Osteocyte (in vitro differentiated cells): ENCODE measurements at regions not wholly inside any gene's neighbourhood (a gene's known extent, or its start where the extent isn't known, plus 50 kb on each side); places are given as distances from the start of the nearest gene placed in this dataset.

Experiments
- DNase-seq: peaks from one replicate; pipeline ENCODE4 v3.0.0; 2021; ENCODE audit warnings: mixed read lengths; ENCODE audit not compliant: unreplicated experiment; ENCODE audit errors: extremely low spot score
- H3K27ac Mint-ChIP-seq: one replicate; pipeline ENCODE4 v1.8.0; 2021; ENCODE audit warnings: mild to moderate bottlenecking, mixed read lengths; ENCODE audit not compliant: unreplicated experiment
- H3K27me3 Mint-ChIP-seq: one replicate; pipeline ENCODE4 v1.8.0; 2021; ENCODE audit warnings: mixed read lengths; ENCODE audit not compliant: unreplicated experiment
- H3K36me3 Mint-ChIP-seq: one replicate; pipeline ENCODE4 v1.8.0; 2021; ENCODE audit warnings: mixed read lengths; ENCODE audit not compliant: unreplicated experiment
- H3K4me1 Mint-ChIP-seq: one replicate; pipeline ENCODE4 v1.8.0; 2021; ENCODE audit warnings: mixed read lengths; ENCODE audit not compliant: unreplicated experiment
- H3K4me3 Mint-ChIP-seq: one replicate; pipeline ENCODE4 v1.8.0; 2021; ENCODE audit warnings: mild to moderate bottlenecking, moderate library complexity, mixed read lengths; ENCODE audit not compliant: unreplicated experiment
- H3K9me3 Mint-ChIP-seq: one replicate; pipeline ENCODE4 v1.8.0; 2021; ENCODE audit warnings: mixed read lengths; ENCODE audit not compliant: unreplicated experiment
- TF ChIP-seq, protein P1 (sequence below): fragments of 200-600 bp; sonication (generic); IDR thresholded peaks from 2 replicates; pipeline ENCODE4 v1.5.0; 2021; ENCODE audit warnings: antibody characterized with exemption, mild to moderate bottlenecking, moderate library complexity

DNA sequence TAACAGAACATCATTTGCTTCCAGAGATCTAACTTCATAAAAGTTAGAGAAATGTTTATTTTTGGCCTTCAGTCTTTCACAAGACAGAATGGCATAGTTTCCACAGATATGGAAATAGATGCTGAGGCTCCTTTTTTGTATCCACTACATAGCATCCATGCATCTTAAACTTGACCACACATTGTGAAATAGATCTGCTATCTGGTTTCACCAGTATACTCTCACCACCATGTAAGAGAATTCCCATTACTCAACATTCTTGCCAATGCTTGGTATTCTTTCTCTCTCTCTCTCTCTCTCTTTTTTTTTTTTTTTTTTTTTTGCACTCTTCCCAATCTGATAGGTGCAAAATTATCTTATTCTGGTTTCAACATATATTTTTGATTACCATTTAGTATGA lies 52.1 kb upstream of the PRMT6 start:
- Mint-ChIP-seq H3K27me3 (peaks cover 2% of the 10 kb centered on the region), H3K4me3 (no peak overlapping the region), H3K4me1 (no peaks in the 10 kb centered on the region), H3K27ac (no peak overlapping the region), H3K36me3 (no peaks in the 10 kb centered on the region), H3K9me3 (no peaks in the 10 kb centered on the region)
- TF ChIP-seq, protein P1, sequence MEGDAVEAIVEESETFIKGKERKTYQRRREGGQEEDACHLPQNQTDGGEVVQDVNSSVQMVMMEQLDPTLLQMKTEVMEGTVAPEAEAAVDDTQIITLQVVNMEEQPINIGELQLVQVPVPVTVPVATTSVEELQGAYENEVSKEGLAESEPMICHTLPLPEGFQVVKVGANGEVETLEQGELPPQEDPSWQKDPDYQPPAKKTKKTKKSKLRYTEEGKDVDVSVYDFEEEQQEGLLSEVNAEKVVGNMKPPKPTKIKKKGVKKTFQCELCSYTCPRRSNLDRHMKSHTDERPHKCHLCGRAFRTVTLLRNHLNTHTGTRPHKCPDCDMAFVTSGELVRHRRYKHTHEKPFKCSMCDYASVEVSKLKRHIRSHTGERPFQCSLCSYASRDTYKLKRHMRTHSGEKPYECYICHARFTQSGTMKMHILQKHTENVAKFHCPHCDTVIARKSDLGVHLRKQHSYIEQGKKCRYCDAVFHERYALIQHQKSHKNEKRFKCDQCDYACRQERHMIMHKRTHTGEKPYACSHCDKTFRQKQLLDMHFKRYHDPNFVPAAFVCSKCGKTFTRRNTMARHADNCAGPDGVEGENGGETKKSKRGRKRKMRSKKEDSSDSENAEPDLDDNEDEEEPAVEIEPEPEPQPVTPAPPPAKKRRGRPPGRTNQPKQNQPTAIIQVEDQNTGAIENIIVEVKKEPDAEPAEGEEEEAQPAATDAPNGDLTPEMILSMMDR, result no peak
- no peak for DNase-seq
